ENCODE measurements at regions not wholly inside any gene's neighbourhood (a gene's known extent, or its start where the extent isn't known, plus 50 kb on each side); places are given as distances from the start of the nearest gene placed in this dataset.

DNA sequence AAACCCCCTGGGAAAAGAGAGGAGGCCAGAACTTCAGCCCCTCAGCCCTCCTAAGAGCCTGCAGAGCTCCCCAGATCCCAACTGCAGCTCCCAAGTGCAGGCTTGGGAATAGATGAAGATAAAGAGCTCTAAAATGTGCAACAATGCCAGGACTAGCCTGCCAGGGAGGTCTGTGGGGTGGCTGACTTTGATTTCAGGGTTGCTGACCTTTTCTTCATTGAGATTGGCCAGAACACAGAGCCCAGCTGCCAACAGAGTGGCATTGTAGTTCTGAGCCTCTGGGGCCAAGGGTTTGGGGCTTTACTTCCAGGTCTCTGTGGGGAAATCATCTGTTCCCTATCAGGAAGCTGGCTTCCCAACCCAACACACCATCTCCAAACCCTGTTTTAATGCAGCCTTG lies 120.6 kb downstream of the COPRS start:
- ATAC-seq (ENCODE audit: low read depth): no peak
- Histone ChIP-seq H3K9me3 (ENCODE audit: control extremely low read depth in 1 of 3, control insufficient read depth in 2 of 3, insufficient read depth in 1 of 3, low read length in 2 of 3) (peaks cover 0 to 3% (median 0%) of the 10 kb centered on the region in 3 donors), H3K79me2 (ENCODE audit: control insufficient read depth, insufficient read depth, low read length) (no peaks in the 10 kb centered on the region), H3K36me3 (replicated peaks in 1 of 2; ENCODE audit: control extremely low read depth in 1 of 2, control insufficient read depth in 1 of 2, extremely low read depth in 1 of 2, insufficient read depth in 2 of 2, low read length in 1 of 2) (no peaks in the 10 kb centered on the region), H3K4me1 (ENCODE audit: control insufficient read depth in 2 of 2, insufficient read depth in 2 of 2, low read length in 2 of 2) (no peaks in the 10 kb centered on the region), H3K9ac (ENCODE audit: low read length) (no peak overlapping the region), H3K4me3 (ENCODE audit: control extremely low read depth in 1 of 5, extremely low read depth in 1 of 5, insufficient read depth in 1 of 5, low read depth in 2 of 5, low read length in 4 of 5) (no peak overlapping the region), H4K20me1 (ENCODE audit: control insufficient read depth, insufficient read depth, low read length, poor library complexity, severe bottlenecking) (no peaks in the 10 kb centered on the region), H3K27me3 (replicated peaks in 1 of 4; ENCODE audit: control extremely low read depth in 1 of 4, control insufficient read depth in 3 of 4, insufficient read depth in 4 of 4, low read length in 3 of 4) (peaks cover 0 to 5% (median 0%) of the 10 kb centered on the region in 4 experiments), H3K27ac (ENCODE audit: low read length in 2 of 2) (no peak overlapping the region), H2AFZ (ENCODE audit: insufficient read depth, low read depth, low read length, poor library complexity, severe bottlenecking) (no peak overlapping the region), H3K4me2 (replicated peaks; ENCODE audit: low read depth, low read length, poor library complexity, severe bottlenecking) (no peak overlapping the region)
- Mint-ChIP-seq H3K27me3 (peaks cover 26% of the 10 kb centered on the region), H3K4me1 (peaks cover 2% of the 10 kb centered on the region), H3K9me3 (ENCODE audit: insufficient read depth) (no peaks in the 10 kb centered on the region), H3K27ac (no peak overlapping the region), H3K4me3 (no peak overlapping the region)
- ChIA-PET CTCF (no interaction called here), POLR2A (interaction anchor here (0.6 kb wide), 1 partner anchor 115 kb away, joined by 11 read pairs; no protein-coding TSS in a partner anchor)
- no peak for TF ChIP-seq EZH2 (IDR thresholded peaks at IDR 0.05; ENCODE audit: borderline replicate concordance, insufficient read depth, low read depth, low read length, poor library complexity, severe bottlenecking)
- TF ChIP-seq, protein P1, sequence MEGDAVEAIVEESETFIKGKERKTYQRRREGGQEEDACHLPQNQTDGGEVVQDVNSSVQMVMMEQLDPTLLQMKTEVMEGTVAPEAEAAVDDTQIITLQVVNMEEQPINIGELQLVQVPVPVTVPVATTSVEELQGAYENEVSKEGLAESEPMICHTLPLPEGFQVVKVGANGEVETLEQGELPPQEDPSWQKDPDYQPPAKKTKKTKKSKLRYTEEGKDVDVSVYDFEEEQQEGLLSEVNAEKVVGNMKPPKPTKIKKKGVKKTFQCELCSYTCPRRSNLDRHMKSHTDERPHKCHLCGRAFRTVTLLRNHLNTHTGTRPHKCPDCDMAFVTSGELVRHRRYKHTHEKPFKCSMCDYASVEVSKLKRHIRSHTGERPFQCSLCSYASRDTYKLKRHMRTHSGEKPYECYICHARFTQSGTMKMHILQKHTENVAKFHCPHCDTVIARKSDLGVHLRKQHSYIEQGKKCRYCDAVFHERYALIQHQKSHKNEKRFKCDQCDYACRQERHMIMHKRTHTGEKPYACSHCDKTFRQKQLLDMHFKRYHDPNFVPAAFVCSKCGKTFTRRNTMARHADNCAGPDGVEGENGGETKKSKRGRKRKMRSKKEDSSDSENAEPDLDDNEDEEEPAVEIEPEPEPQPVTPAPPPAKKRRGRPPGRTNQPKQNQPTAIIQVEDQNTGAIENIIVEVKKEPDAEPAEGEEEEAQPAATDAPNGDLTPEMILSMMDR (IDR thresholded peaks at IDR 0.05): no peak
- DNase-seq: no peak
- intact Hi-C loops (cut with micrococcal nuclease): no loop called here

DNA sequence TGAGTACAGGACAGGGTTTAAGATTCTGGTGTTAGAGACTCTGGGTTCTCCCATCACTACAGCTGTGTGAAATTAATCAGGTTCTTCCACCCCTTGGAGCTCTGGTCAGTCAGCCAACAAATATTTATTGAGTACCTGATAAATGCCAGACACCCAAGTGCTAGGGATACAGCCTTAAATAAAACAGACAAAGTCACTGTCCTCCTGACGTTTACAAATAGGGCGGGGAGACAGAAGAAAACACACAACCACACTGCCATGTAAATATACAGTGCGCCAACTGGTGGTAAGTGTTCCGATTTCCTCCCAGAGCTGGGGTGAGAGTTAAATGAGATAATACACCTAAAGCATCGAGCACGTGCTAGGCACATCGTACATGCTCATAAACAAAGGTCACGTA lies 121.0 kb downstream of the COPRS start:
- Histone ChIP-seq H4K20me1 (ENCODE audit: control insufficient read depth, insufficient read depth, low read length, poor library complexity, severe bottlenecking) (no peaks in the 10 kb centered on the region), H3K9me3 (ENCODE audit: control extremely low read depth in 1 of 3, control insufficient read depth in 2 of 3, insufficient read depth in 1 of 3, low read length in 2 of 3) (peaks cover 0 to 3% (median 0%) of the 10 kb centered on the region in 3 donors), H3K4me2 (replicated peaks; ENCODE audit: low read depth, low read length, poor library complexity, severe bottlenecking) (no peak overlapping the region), H3K4me3 (ENCODE audit: control extremely low read depth in 1 of 5, extremely low read depth in 1 of 5, insufficient read depth in 1 of 5, low read depth in 2 of 5, low read length in 4 of 5) (no peak overlapping the region), H2AFZ (ENCODE audit: insufficient read depth, low read depth, low read length, poor library complexity, severe bottlenecking) (no peak overlapping the region), H3K27ac (ENCODE audit: low read length in 2 of 2) (no peak overlapping the region), H3K79me2 (ENCODE audit: control insufficient read depth, insufficient read depth, low read length) (no peaks in the 10 kb centered on the region), H3K9ac (ENCODE audit: low read length) (no peak overlapping the region), H3K36me3 (replicated peaks in 1 of 2; ENCODE audit: control extremely low read depth in 1 of 2, control insufficient read depth in 1 of 2, extremely low read depth in 1 of 2, insufficient read depth in 2 of 2, low read length in 1 of 2) (no peaks in the 10 kb centered on the region), H3K27me3 (replicated peaks in 1 of 4; ENCODE audit: control extremely low read depth in 1 of 4, control insufficient read depth in 3 of 4, insufficient read depth in 4 of 4, low read length in 3 of 4) (peaks cover 0 to 5% (median 0%) of the 10 kb centered on the region in 4 experiments), H3K4me1 (ENCODE audit: control insufficient read depth in 2 of 2, insufficient read depth in 2 of 2, low read length in 2 of 2) (no peaks in the 10 kb centered on the region)
- intact Hi-C loops (cut with micrococcal nuclease): no loop called here
- peaks cover 22% of the 10 kb centered on the region for H3K27me3 Mint-ChIP-seq
- peaks cover under 1% of the 10 kb centered on the region for H3K4me1 Mint-ChIP-seq
- no peak for TF ChIP-seq EZH2 (IDR thresholded peaks at IDR 0.05; ENCODE audit: borderline replicate concordance, insufficient read depth, low read depth, low read length, poor library complexity, severe bottlenecking)
- TF ChIP-seq, protein P1 (IDR thresholded peaks at IDR 0.05): no peak
- no peaks in the 10 kb centered on the region for H3K9me3 Mint-ChIP-seq (ENCODE audit: insufficient read depth)
- CTCF ChIA-PET: no interaction called here
- POLR2A ChIA-PET: no interaction called here
- no peak overlapping the region for H3K4me3 Mint-ChIP-seq
- WGBS (ENCODE audit: insufficient coverage): 61% methylated on average over 2 of the region's 8 CpGs
- no peak for ATAC-seq (ENCODE audit: low read depth)
- H3K27ac Mint-ChIP-seq: no peak overlapping the region
- no peak for DNase-seq
